ENCODE measurements at regions not wholly inside any gene's neighbourhood (a gene's known extent, or its start where the extent isn't known, plus 50 kb on each side); places are given as distances from the start of the nearest gene placed in this dataset.

DNA sequence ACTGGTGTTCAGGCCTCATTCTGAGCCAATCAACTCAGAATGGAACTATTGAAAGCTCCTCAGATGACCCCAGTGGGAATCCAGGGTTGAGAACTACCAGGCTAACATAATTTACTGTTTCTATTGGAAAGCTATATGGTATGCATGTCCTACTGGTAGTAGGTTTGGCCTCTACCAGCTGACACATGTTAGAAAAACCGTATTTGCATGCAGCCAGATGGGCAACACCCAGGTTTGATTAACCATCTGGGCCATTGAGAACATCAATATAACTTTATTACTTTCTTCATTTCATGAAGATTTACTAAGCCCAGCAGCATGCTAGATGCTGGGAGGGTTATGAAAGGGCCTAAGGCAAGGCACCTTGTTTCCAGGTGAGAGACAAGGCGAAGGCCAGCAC is 181.4 kb upstream of the PARP11 start:
- TF ChIP-seq, protein P1, sequence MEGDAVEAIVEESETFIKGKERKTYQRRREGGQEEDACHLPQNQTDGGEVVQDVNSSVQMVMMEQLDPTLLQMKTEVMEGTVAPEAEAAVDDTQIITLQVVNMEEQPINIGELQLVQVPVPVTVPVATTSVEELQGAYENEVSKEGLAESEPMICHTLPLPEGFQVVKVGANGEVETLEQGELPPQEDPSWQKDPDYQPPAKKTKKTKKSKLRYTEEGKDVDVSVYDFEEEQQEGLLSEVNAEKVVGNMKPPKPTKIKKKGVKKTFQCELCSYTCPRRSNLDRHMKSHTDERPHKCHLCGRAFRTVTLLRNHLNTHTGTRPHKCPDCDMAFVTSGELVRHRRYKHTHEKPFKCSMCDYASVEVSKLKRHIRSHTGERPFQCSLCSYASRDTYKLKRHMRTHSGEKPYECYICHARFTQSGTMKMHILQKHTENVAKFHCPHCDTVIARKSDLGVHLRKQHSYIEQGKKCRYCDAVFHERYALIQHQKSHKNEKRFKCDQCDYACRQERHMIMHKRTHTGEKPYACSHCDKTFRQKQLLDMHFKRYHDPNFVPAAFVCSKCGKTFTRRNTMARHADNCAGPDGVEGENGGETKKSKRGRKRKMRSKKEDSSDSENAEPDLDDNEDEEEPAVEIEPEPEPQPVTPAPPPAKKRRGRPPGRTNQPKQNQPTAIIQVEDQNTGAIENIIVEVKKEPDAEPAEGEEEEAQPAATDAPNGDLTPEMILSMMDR (conservative IDR thresholded peaks at IDR 0.05): no peak
- H3K27ac ChIP-seq: no peak overlapping the region

DNA sequence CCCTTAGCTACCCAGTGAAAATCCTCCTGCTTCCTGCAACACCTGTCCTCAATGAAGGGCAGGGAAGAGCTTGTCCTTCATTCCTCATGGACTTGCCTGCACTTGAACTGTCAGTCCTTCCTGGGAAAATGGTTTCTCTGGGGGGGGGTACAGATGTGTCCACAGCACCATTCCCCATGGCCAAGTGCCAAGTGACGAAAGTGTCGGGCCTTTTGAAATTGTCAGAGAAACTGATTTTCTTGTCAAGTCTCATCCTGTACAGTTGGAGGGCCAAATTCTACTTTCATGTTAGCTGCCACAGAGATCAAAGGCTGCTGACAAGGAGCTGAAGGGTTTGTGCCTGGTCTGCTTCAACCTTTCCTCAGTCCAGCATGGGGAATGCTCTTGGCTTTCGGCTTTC is 179.5 kb upstream of the PARP11 start:
- TF ChIP-seq, protein P1 (conservative IDR thresholded peaks at IDR 0.05): no peak
- no peak overlapping the region for H3K27ac ChIP-seq

DNA sequence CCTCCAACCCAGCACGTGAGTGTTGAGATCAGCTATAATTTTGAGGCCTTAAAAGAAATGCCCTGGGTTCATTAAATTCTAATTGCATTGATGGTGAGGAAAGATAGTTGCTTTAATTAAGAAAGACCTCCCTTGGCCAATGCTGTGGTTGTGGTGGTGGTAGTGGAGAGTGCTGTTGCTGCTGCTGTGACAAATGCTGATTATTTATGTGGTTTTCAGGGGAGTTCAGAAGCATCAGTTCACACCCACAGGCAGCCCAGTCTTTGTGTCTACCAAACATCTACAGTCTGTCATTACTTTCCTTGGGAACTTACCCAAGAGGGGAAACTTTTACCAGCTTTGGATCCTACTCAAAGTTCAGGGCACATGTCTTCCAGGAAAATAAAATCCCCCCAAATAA is 178.4 kb upstream of the PARP11 start:
- TF ChIP-seq, protein P1 (conservative IDR thresholded peaks at IDR 0.05): no peak
- H3K27ac ChIP-seq: no peak overlapping the region

DNA sequence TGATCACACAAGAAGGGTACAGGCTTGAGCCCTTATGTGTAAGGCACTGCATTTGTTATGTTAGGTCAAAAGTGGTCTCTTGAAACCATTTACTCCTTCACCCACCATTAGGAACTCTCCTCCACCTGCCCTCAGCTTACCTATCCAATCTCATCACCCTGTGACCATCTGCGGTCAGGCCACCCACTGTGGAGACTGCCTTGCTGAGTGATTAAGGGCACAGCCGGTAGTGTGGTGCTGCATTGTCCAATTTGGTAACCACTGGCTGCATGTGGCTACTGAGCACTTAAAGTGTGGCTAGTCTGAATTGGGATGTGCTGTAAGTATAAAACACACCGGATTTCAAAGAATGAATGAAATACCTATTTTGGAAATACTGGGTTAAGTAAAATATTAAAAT is 177.1 kb upstream of the PARP11 start:
- TF ChIP-seq, protein P1 (conservative IDR thresholded peaks at IDR 0.05): no peak

DNA sequence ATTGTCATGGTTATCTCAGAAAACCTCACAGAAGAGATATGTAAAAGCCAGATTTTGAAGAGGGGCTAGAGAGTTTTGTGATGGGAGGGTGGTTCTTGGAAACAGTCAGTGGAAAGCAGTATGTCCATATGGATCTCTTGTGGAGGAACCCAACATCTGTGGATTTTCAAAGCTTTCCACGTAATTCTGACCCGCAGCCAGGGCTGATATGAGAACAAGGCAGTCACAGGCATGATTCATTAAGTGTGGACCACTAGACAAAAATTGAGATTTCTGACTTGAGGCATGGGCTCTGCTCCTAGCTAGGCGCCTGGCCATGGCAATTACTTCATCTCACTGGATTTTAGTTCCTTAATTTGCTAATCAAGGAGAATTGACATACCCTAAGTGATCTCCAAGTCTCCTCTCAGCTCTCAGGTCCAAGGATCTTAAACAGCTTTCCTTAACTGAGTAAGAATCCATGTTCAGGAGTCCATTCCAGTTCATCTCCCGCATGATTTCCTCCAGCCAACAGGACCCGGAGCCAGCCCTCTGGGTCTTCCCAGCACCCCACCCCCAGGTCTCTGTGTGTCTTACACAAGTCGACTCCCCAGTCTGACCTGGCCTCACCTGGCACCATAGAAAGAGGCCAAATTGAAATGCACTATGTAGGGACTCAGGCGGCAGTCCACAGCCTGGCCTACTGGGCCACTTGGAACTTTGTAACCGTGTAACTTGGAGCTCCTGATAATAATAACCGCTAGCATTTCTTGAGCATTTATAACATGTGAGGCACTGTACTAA is 176.3 kb upstream of the PARP11 start:
- TF ChIP-seq, protein P1 (conservative IDR thresholded peaks at IDR 0.05): no peak
- H3K27ac ChIP-seq: no peak overlapping the region

More for the DNA sequence above, 177.1 kb upstream of the PARP11 start:
- H3K27ac ChIP-seq: no peak overlapping the region

DNA sequence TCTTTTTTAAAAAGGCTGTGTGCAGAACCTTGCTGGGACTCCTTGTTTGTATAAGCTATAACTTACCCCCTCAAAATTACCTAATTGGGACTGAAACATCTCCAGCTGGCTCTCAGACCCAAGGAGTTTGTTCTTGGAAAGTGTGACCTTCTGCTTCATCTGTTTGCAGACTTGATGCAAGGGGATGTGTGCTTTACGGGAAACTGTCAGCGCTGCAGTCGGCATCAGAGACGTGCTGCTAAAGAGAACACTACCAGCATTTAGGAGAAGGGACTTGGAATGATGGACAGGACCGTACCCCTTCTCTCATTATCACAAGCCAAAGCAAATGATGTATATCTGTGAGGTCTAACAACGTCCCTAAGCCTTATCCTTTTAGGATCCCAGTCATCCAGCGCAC is 174.2 kb upstream of the PARP11 start:
- H3K27ac ChIP-seq: no peak overlapping the region
- TF ChIP-seq, protein P1 (conservative IDR thresholded peaks at IDR 0.05): no peak

DNA sequence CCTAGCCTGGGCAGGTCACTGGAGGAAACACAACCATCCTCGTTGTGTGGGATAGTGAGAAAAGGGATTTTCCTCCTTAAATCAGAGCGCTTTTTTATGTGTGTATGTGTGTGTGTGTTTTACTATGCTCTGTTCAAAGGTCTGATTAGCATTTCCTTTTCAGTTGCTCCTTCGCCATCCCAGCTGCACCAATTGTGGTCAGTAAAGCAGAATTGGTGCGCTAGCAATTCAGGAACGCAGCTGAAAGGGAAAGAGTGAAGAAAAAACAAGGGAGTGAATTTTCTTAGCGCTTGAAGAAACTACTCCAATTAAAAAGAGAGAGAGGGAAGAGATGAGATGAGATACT is 173.3 kb upstream of the PARP11 start:
- no peak overlapping the region for H3K27ac ChIP-seq
- TF ChIP-seq, protein P1 (conservative IDR thresholded peaks at IDR 0.05): no peak
